ENCODE measurements at regions not wholly inside any gene's neighbourhood (a gene's known extent, or its start where the extent isn't known, plus 50 kb on each side); places are given as distances from the start of the nearest gene placed in this dataset.

- Histone ChIP-seq H3K9ac (ENCODE audit: low read length) (no peak overlapping the region), H4K20me1 (ENCODE audit: low read depth, low read length) (no peaks in the 10 kb centered on the region), H3F3A (ENCODE audit: insufficient read depth) (no peaks in the 10 kb centered on the region), H3K4me2 (ENCODE audit: low read depth, low read length, poor library complexity, severe bottlenecking) (no peak overlapping the region), H3K4me3 (ENCODE audit: insufficient read depth, low read length, poor library complexity, severe bottlenecking) (no peak overlapping the region), H3K27me3 (ENCODE audit: low read length) (no peaks in the 10 kb centered on the region), H3K27ac (ENCODE audit: low read depth, low read length) (no peak overlapping the region), H3K79me2 (ENCODE audit: insufficient read depth, low read length) (no peaks in the 10 kb centered on the region), H2AFZ (ENCODE audit: low read depth, low read length, severe bottlenecking) (no peak overlapping the region), H3K9me2 (replicated peaks; ENCODE audit: insufficient read depth, low read length) (no peaks in the 10 kb centered on the region), H3K36me3 (ENCODE audit: low read length) (no peaks in the 10 kb centered on the region), H3K9me3 (ENCODE audit: insufficient read depth, low read length) (no peaks in the 10 kb centered on the region)
- TF ChIP-seq EZH2phosphoT487 (conservative IDR thresholded peaks at IDR 0.05; ENCODE audit: low read length) (no peak), CTCF (IDR thresholded peaks at IDR 0.05; ENCODE audit: insufficient read depth, low read length, poor library complexity, severe bottlenecking) (no peak)
Observed at GRCh38 chr10:64090865-64091264, 569.7 kb downstream of the REEP3 start.

DNA sequence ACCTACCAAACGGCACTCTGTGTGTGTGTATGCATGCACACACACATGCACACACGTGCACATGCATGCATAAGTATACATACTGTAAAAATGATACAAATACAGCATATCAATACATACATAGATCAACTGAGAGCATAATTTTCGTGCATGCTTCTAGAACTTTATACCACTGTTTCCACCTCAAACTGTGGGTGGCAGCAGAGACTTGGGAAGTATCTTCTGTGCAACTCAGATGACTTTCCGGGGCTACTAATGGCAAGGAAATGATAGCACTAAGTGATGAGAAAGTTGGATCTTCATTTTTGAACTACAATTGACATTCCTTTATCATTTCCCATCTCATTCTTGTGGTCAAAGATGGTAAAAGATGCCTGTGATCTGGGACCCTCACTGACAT lies 570.7 kb downstream of the REEP3 start:
- Histone ChIP-seq H3K27ac (ENCODE audit: low read depth, low read length) (no peak overlapping the region), H3K79me2 (ENCODE audit: insufficient read depth, low read length) (no peaks in the 10 kb centered on the region), H3K9ac (ENCODE audit: low read length) (no peak overlapping the region), H4K20me1 (ENCODE audit: low read depth, low read length) (no peaks in the 10 kb centered on the region), H3K27me3 (ENCODE audit: low read length) (no peaks in the 10 kb centered on the region), H3K36me3 (ENCODE audit: low read length) (no peaks in the 10 kb centered on the region), H2AFZ (ENCODE audit: low read depth, low read length, severe bottlenecking) (no peak overlapping the region), H3K9me3 (ENCODE audit: insufficient read depth, low read length) (no peaks in the 10 kb centered on the region), H3F3A (ENCODE audit: insufficient read depth) (no peaks in the 10 kb centered on the region), H3K9me2 (replicated peaks; ENCODE audit: insufficient read depth, low read length) (no peaks in the 10 kb centered on the region), H3K4me2 (ENCODE audit: low read depth, low read length, poor library complexity, severe bottlenecking) (no peak overlapping the region), H3K4me3 (ENCODE audit: insufficient read depth, low read length, poor library complexity, severe bottlenecking) (no peak overlapping the region)
- TF ChIP-seq CTCF (IDR thresholded peaks at IDR 0.05; ENCODE audit: insufficient read depth, low read length, poor library complexity, severe bottlenecking) (no peak), EZH2phosphoT487 (conservative IDR thresholded peaks at IDR 0.05; ENCODE audit: low read length) (no peak)

DNA sequence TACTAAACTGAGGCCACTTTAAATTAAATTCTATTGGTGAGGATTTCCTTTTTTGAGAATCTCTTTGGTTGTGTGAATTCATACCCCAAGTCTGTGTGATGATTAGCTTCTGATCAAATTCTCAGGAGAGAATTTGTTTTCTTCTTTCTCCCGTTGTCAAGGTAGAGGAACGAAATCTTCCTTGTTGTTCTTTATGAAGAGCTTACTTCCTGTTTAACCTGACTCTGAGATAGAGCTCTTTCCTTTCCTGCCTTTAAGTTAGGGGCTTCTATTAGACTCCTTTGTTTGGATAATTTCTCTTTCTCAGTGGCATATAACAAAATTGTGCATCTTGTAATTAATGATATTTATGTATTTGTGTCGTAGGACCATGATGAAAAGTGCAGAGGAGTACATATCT lies 572.1 kb downstream of the REEP3 start:
- H3K4me3 ChIP-seq (ENCODE audit: insufficient read depth, low read length, poor library complexity, severe bottlenecking), result no peak overlapping the region
- H2AFZ ChIP-seq (ENCODE audit: low read depth, low read length, severe bottlenecking), result no peak overlapping the region
- no peaks in the 10 kb centered on the region for H3K27me3 ChIP-seq (ENCODE audit: low read length)
- no peaks in the 10 kb centered on the region for H3F3A ChIP-seq (ENCODE audit: insufficient read depth)
- no peak overlapping the region for H3K4me2 ChIP-seq (ENCODE audit: low read depth, low read length, poor library complexity, severe bottlenecking)
- no peaks in the 10 kb centered on the region for H3K9me3 ChIP-seq (ENCODE audit: insufficient read depth, low read length)
- no peak overlapping the region for H3K27ac ChIP-seq (ENCODE audit: low read depth, low read length)
- H3K9me2 ChIP-seq (replicated peaks; ENCODE audit: insufficient read depth, low read length), result no peaks in the 10 kb centered on the region
- no peaks in the 10 kb centered on the region for H4K20me1 ChIP-seq (ENCODE audit: low read depth, low read length)
- no peak for TF ChIP-seq CTCF (IDR thresholded peaks at IDR 0.05; ENCODE audit: insufficient read depth, low read length, poor library complexity, severe bottlenecking)
- no peak for TF ChIP-seq EZH2phosphoT487 (conservative IDR thresholded peaks at IDR 0.05; ENCODE audit: low read length)
- H3K79me2 ChIP-seq (ENCODE audit: insufficient read depth, low read length), result no peaks in the 10 kb centered on the region
- H3K9ac ChIP-seq (ENCODE audit: low read length), result no peak overlapping the region
- no peaks in the 10 kb centered on the region for H3K36me3 ChIP-seq (ENCODE audit: low read length)
